LNCAP (cell line): ENCODE measurements at regions not wholly inside any gene's neighbourhood (a gene's known extent, or its start where the extent isn't known, plus 50 kb on each side); places are given as distances from the start of the nearest gene placed in this dataset.

ENCODE experiments used
- TF ChIP-seq, protein P1 (sequence below): fragments of 450-650 bp; IDR thresholded peaks from 2 replicates; pipeline ENCODE4 v1.5.1; 2017; ENCODE audit warnings: mild to moderate bottlenecking

DNA sequence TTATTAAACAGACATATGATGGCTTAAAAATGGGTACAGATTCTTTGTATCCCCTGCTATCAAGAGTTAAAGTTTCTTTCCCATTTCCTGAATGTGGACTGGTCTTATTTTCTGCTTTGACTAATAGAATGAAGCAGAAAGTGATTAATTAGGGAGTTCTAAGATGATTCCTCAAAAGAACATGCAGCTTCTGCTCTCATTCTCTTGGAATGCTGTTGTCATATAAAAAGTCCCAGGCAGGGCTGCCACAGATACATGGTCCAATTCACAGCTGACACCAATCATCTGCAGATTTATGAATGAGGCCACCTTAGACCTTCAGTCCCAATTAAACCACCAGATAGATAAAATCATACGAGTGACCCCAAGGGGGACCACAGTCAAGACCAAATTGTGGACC, 844.5 kb upstream of the RAG2 start:
- TF ChIP-seq, protein P1, sequence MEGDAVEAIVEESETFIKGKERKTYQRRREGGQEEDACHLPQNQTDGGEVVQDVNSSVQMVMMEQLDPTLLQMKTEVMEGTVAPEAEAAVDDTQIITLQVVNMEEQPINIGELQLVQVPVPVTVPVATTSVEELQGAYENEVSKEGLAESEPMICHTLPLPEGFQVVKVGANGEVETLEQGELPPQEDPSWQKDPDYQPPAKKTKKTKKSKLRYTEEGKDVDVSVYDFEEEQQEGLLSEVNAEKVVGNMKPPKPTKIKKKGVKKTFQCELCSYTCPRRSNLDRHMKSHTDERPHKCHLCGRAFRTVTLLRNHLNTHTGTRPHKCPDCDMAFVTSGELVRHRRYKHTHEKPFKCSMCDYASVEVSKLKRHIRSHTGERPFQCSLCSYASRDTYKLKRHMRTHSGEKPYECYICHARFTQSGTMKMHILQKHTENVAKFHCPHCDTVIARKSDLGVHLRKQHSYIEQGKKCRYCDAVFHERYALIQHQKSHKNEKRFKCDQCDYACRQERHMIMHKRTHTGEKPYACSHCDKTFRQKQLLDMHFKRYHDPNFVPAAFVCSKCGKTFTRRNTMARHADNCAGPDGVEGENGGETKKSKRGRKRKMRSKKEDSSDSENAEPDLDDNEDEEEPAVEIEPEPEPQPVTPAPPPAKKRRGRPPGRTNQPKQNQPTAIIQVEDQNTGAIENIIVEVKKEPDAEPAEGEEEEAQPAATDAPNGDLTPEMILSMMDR: no peak

DNA sequence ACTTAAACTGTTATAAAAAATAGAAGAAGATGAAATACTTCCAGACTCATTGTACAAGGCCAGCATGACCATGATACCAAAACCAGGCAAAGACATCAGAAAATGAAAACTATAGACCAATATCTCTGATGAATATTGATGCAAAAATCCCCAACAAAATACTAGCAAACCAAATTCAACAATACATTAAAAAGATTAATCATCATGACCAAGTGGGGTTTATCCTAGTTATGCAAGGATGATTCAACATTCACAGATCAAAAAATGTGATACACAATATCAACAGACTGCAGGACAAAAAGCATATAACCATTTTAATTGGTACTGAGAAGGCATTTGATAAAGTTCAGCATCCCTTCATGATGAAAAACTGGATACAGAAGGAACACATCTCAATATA, 824.5 kb upstream of the RAG2 start:
- TF ChIP-seq, protein P1: no peak

DNA sequence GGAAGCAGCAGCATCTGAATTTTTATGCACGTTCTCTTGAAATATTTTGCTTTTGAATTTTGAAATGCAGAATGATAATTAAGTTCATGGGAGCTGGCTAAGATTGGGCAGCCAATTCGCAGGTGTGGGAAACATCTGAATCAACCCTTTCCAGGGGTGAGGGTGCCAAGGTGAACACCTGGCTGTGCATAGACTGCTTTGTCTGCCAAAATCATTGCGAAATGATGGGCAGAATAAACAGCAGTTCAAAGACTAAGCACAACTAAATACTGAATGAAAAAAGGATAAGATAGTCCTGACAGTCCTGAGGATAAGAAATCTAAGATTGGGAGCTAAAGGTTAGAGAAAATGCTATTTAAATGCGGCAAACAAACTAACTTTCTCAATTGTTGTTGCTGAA, 813.3 kb upstream of the RAG2 start:
- TF ChIP-seq, protein P1: no peak

DNA sequence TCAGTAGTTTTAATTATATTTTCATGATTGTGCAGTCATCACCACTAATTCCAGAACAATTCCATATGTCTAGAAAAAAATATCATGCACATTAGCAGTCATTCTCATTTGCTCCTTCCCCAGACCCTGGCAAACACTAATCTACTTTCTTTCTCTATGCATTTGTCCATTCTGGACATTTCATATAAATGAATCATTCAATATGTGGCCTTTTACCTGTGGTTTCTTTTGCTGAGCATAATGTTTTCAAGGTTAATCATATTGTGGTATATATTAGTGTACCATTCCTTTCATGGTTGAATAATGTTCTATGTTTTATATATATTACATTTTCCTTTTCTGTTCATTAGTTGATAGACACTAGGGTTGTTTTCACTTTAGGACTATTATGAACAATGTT, 811.1 kb upstream of the RAG2 start:
- TF ChIP-seq, protein P1: no peak

DNA sequence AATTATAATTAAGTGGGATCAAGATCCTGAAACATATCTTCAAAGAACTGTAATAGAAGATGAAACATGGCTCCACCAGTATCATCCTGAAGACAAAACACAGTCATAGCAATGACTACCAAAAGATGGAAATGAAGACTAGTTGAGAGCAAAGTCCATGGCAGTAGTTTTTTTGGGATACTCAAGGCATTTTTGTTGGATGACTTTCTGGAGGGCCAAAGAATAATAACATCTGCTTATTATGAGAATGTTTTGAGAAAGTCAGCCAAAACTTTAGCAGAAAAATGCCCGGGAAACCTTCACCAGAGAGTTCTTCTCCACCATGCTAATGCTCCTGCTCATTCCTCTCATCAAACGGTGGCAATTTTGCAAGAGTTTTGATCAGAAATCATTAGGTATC, 809.4 kb upstream of the RAG2 start:
- TF ChIP-seq, protein P1: no peak

DNA sequence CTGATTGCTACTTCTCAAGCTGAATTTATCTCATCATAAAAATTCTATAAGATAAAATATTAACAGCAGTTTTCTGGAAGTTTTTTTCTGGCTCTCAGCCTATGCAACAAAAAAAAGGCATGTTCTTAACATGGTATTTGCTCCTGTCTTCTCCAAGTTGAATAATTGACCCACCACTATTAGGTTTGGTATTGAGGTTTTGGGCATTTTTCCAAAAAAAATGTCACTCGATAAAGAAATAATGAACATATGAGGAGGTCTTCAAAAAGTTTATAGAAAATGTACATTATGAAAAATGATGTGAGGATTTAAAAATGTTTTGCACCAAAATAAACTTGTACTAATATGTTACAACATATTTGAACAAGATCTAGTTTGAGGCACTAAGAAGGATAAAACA, 808.6 kb upstream of the RAG2 start:
- TF ChIP-seq, protein P1: no peak

DNA sequence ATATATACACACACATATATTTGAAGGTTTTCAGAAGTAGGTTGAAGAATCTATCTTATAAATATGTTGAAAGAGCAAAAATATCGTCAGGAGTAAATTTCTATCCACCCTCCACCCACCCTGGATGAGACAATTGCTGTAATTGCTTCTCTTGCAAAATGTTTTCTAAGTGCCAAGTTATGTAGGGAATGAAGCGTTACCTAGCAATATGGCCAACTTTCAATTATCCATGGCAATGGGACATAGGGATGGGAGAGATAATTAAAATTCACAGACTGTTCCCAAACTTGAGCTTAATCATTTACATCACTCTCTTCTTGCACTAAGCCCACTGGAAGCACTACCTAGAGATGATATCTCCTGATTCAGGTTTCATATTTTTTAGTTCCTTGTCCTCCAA, 806.2 kb upstream of the RAG2 start:
- TF ChIP-seq, protein P1: no peak

DNA sequence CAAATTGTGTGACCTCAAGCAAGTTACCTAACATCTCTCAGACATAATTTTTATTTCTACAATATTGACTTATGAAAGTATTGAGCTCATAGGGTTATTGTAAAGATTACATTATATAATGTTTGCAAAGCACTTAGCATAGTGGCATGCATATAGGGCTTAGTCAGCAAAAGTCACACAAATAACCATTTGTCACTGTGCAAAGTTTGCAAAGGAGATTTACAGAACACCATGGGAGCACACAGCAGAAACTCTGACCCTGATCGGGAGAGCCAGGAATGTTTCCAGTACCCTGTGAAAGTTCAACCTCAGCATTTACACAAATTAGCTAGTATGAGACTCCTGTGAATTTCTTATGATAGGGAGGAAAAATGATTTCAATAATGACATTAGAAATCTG, 804.6 kb upstream of the RAG2 start:
- TF ChIP-seq, protein P1: no peak
